ENCODE measurements at regions not wholly inside any gene's neighbourhood (a gene's known extent, or its start where the extent isn't known, plus 50 kb on each side); places are given as distances from the start of the nearest gene placed in this dataset.

DNA sequence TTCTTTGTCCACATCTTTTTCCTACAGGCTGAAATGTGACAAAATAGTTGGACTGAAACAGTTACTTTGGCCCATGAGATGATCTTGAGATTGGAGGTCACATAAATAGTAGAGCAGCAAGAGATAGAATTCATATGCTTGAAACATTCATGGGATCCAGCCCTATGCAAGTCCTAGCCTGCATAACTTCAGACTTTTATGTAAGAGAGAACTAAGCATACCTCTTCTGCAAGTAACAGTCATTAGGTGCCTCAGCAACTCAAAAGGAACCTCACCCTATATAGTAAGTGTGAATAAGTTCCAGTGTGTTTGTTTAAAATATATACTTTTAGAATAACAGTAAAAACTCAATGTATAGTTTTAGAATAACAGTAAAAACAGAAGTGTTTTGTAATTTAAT lies 138.0 kb upstream of the P2RY1 start:
- TF ChIP-seq, protein P1, sequence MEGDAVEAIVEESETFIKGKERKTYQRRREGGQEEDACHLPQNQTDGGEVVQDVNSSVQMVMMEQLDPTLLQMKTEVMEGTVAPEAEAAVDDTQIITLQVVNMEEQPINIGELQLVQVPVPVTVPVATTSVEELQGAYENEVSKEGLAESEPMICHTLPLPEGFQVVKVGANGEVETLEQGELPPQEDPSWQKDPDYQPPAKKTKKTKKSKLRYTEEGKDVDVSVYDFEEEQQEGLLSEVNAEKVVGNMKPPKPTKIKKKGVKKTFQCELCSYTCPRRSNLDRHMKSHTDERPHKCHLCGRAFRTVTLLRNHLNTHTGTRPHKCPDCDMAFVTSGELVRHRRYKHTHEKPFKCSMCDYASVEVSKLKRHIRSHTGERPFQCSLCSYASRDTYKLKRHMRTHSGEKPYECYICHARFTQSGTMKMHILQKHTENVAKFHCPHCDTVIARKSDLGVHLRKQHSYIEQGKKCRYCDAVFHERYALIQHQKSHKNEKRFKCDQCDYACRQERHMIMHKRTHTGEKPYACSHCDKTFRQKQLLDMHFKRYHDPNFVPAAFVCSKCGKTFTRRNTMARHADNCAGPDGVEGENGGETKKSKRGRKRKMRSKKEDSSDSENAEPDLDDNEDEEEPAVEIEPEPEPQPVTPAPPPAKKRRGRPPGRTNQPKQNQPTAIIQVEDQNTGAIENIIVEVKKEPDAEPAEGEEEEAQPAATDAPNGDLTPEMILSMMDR (IDR thresholded peaks at IDR 0.05; ENCODE audit: low read depth, low read length) = no peak
- TF ChIP-seq POLR2A (IDR thresholded peaks at IDR 0.05; ENCODE audit: extremely low read depth, insufficient read length) (no peak), MYC (IDR thresholded peaks at IDR 0.05; ENCODE audit: low read depth, low read length) (no peak)
- TF ChIP-seq, protein P2, sequence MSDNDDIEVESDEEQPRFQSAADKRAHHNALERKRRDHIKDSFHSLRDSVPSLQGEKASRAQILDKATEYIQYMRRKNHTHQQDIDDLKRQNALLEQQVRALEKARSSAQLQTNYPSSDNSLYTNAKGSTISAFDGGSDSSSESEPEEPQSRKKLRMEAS (IDR thresholded peaks at IDR 0.05; ENCODE audit: low read depth, low read length) = no peak

All from NB4 (cell line).